Pancreas (tissue), 10 donors: ENCODE measurements at regions not wholly inside any gene's neighbourhood (a gene's known extent, or its start where the extent isn't known, plus 50 kb on each side); places are given as distances from the start of the nearest gene placed in this dataset.

Experiments used
- ATAC-seq, 4 donors: fragments of 200-7000 bp; cut with Tn5 transposase; one replicate each; pipeline versions ENCODE4 v1.8.0 to v1.9.1; 2020; ENCODE audit warnings: mild to moderate bottlenecking in 4 of 4, moderate library complexity in 4 of 4
- DNase-seq, 6 donors: peaks; one replicate each; pipeline ENCODE4 v3.0.0-alpha.2; 2020
- FAIRE-seq: peaks from 2 replicates; lab custom pipeline; 2012; peaks lifted over from hg19 to GRCh38; lab: Jason Lieb, UNC
- H3K27ac ChIP-seq, 4 donors: fragments of 200-600 bp; sonication (generic); 1 replicate in 3 of 4; 2 replicates in 1 of 4; pipeline versions ENCODE4 v1.5.0 to v1.8.0; 2020
- H3K27me3 ChIP-seq, 4 donors: fragments of 200-600 bp; one replicate each; pipeline ENCODE4 v1.8.0; 2021
- H3K36me3 ChIP-seq, 3 donors: fragments of 200-600 bp; sonication (generic) in 1 of 3; one replicate each; pipeline versions ENCODE4 v1.5.0 to v1.8.0; 2020 to 2021
- H3K4me1 ChIP-seq, 3 donors: fragments of 200-600 bp; one replicate each; pipeline ENCODE4 v1.8.0; 2021
- H3K4me3 ChIP-seq, 4 donors: fragments of 200-600 bp; sonication (generic) in 2 of 4; one replicate each; pipeline versions ENCODE4 v1.5.0 to v1.8.0; 2020 to 2021
- H3K9me3 ChIP-seq, 4 donors: fragments of 200-600 bp; one replicate each; pipeline ENCODE4 v1.8.0; 2021
- CTCF ChIP-seq, 4 donors: fragments of 200-600 bp; sonication (generic) in 3 of 4; IDR thresholded peaks; one replicate each; pipeline versions ENCODE4 v1.5.0 to v1.8.0; 2021; ENCODE audit warnings: antibody characterized with exemption in 4 of 4
- WGBS, 2 donors: extraction: QIAGEN DNeasy Blood & Tissue Kit; methylation state at CpG; one replicate each; pipeline ENCODE4 v1.1.7; 2013; 5-methylcytosine and 5-hydroxymethylcytosine counted together
- intact Hi-C, 3 donors: fragments of 100-400 bp; cut with DNase I; formaldehyde crosslinking; loops; one replicate each; pipeline versions ENCODE4 v1.11.1 to v1.14.2; 2022
- donor health status: healthy with polysubstance abuse.
- donor health status: DM: no; HTN: no; CAD: no; lungs with moderate emphysema.
- donor health status: DM: no; HTN: no; CAD: no.
- donor health status: control.
- donor health status: control.
- donor health status: Bipolar disorder and iron deficiency.
- donor health status: DM: yes; HTN: yes; CAD: no.
- donor health status: DM: no; HTN: no; CAD: no.
- donor health status: DM: no; HTN: no; CAD: no.
- donor health status: DM: yes; HTN: yes; CAD: no.

- no peaks in the 10 kb centered on the region for H3K36me3 ChIP-seq
- no peaks in the 10 kb centered on the region for H3K9me3 ChIP-seq
- no peak for TF ChIP-seq CTCF (IDR thresholded peaks at IDR 0.05)
- ATAC-seq = no peak
- intact Hi-C loops = no loop called here
- FAIRE-seq = no peak
- no peak for DNase-seq
- H3K27me3 ChIP-seq = no peaks in the 10 kb centered on the region
- no peak overlapping the region for H3K27ac ChIP-seq
- H3K4me1 ChIP-seq = no peaks in the 10 kb centered on the region
- WGBS, 2 donors = 92 to 94% methylated on average over 9 of the region's 9 CpGs
- H3K4me3 ChIP-seq = no peak overlapping the region
Measured at GRCh38 chr2:16252251-16252650, 311.9 kb downstream of the MYCN start.

GRCh38 chr2:16251511-16252225, 311.3 kb downstream of the MYCN start:
- Histone ChIP-seq H3K4me3 (no peak overlapping the region), H3K27ac (no peak overlapping the region), H3K9me3 (no peaks in the 10 kb centered on the region), H3K36me3 (no peaks in the 10 kb centered on the region), H3K27me3 (no peaks in the 10 kb centered on the region), H3K4me1 (no peaks in the 10 kb centered on the region)
- WGBS, 2 donors = 71 to 81% methylated on average over 8 of the region's 8 CpGs
- no peak for DNase-seq
- no peak for FAIRE-seq
- intact Hi-C loops = no loop called here
- no peak for TF ChIP-seq CTCF (IDR thresholded peaks at IDR 0.05)
- ATAC-seq = no peak

GRCh38 chr2:16250886-16251285, 310.5 kb downstream of the MYCN start:
- intact Hi-C loops = no loop called here
- DNase-seq (no peak), FAIRE-seq (no peak), ATAC-seq (no peak)
- no peak for TF ChIP-seq CTCF (IDR thresholded peaks at IDR 0.05)
- Histone ChIP-seq H3K4me1 (no peaks in the 10 kb centered on the region), H3K36me3 (no peaks in the 10 kb centered on the region), H3K4me3 (no peak overlapping the region), H3K27me3 (no peaks in the 10 kb centered on the region), H3K27ac (no peak overlapping the region), H3K9me3 (no peaks in the 10 kb centered on the region)
- 80 to 86% methylated on average over 5 of the region's 5 CpGs for WGBS, 2 donors

- WGBS, 2 donors = 93 to 95% methylated on average over 8 of the region's 8 CpGs
- DNase-seq (no peak), FAIRE-seq (no peak), ATAC-seq (no peak)
- H3K36me3 ChIP-seq = no peaks in the 10 kb centered on the region
- H3K27me3 ChIP-seq = no peaks in the 10 kb centered on the region
- no peak for TF ChIP-seq CTCF (IDR thresholded peaks at IDR 0.05)
- no peak overlapping the region for H3K27ac ChIP-seq
- no peak overlapping the region for H3K4me3 ChIP-seq
- intact Hi-C loops = no loop called here
- no peaks in the 10 kb centered on the region for H3K9me3 ChIP-seq
- H3K4me1 ChIP-seq = no peaks in the 10 kb centered on the region
Measured at GRCh38 chr2:16250466-16250865, 310.1 kb downstream of the MYCN start.

- intact Hi-C loops = no loop called here
Measured at GRCh38 chr2:16250056-16250425, 309.7 kb downstream of the MYCN start.

More at GRCh38 chr2:16250056-16250425, 309.7 kb downstream of the MYCN start:
- no peak for FAIRE-seq
- no peak for ATAC-seq
- H3K27me3 ChIP-seq = no peaks in the 10 kb centered on the region
- H3K4me3 ChIP-seq = no peak overlapping the region
- 94% methylated on average over 1 of the region's 1 CpG for WGBS, 2 donors
- H3K4me1 ChIP-seq = no peaks in the 10 kb centered on the region
- no peaks in the 10 kb centered on the region for H3K9me3 ChIP-seq
- H3K36me3 ChIP-seq = no peaks in the 10 kb centered on the region
- no peak for DNase-seq
- TF ChIP-seq CTCF (IDR thresholded peaks at IDR 0.05) = no peak
- no peak overlapping the region for H3K27ac ChIP-seq
